PC-9 (cell line): ENCODE measurements at regions not wholly inside any gene's neighbourhood (a gene's known extent, or its start where the extent isn't known, plus 50 kb on each side); places are given as distances from the start of the nearest gene placed in this dataset.

Experiments used
- BruUV-seq: library from RNA; stranded (reverse); fragments of 400-500 nt; replicated peaks from 2 replicates; lab custom pipeline; 2021; lab: Mats Ljungman, UMichigan
- CTCF ChIA-PET: fragments of 300-600 bp; sonication (Branson Sonifier 250); formaldehyde crosslinking; loops from one replicate; lab custom pipeline; 2022; ENCODE audit warnings: antibody characterized with exemption; lab: Charles Lee
- POLR2A ChIA-PET: fragments of 300-600 bp; sonication (Branson Sonifier 250); formaldehyde crosslinking; loops from one replicate; lab custom pipeline; 2022; ENCODE audit warnings: antibody characterized with exemption; ENCODE audit not compliant: unreplicated experiment; lab: Charles Lee
- DNase-seq, 2 experiments: peaks; one replicate each; pipeline versions ENCODE4 v3.0.0 to v3.0.0-alpha.2; 2015 to 2022; ENCODE audit warnings: mixed read lengths in 1 of 2
- H2AFZ ChIP-seq: fragments of 200-600 bp; sonication (generic); 2 replicates; pipeline ENCODE4 v1.8.1; 2017; ENCODE audit warnings: antibody characterized with exemption
- H3F3A ChIP-seq: fragments of 200-600 bp; sonication (generic); 2 replicates; pipeline ENCODE4 v1.8.1; 2017; ENCODE audit warnings: antibody characterized with exemption, mild to moderate bottlenecking, low read depth; ENCODE audit not compliant: insufficient read depth
- H3K27ac ChIP-seq: fragments of 200-600 bp; sonication (generic); 2 replicates; pipeline ENCODE4 v1.6.1; 2016; ENCODE audit warnings: mixed run types
- H3K27me3 ChIP-seq: fragments of 200-600 bp; sonication (generic); 2 replicates; pipeline ENCODE4 v1.6.1; 2016; ENCODE audit warnings: low read depth, mixed run types; ENCODE audit not compliant: insufficient read depth
- H3K36me3 ChIP-seq: fragments of 200-600 bp; sonication (generic); 2 replicates; pipeline ENCODE4 v1.6.1; 2016; ENCODE audit warnings: low read depth, mixed run types
- H3K4me1 ChIP-seq: fragments of 200-600 bp; sonication (generic); replicated peaks from 2 replicates; pipeline ENCODE4 v1.6.1; 2016; ENCODE audit warnings: mixed run types; ENCODE audit not compliant: insufficient read depth
- H3K4me2 ChIP-seq: fragments of 200-600 bp; sonication (generic); 2 replicates; pipeline ENCODE4 v1.6.1; 2017; ENCODE audit warnings: mixed run types
- H3K4me3 ChIP-seq: fragments of 200-600 bp; sonication (generic); 2 replicates; pipeline ENCODE4 v1.6.1; 2016; ENCODE audit warnings: mixed run types
- H3K79me2 ChIP-seq: fragments of 200-600 bp; sonication (generic); 2 replicates; pipeline ENCODE4 v1.6.1; 2017; ENCODE audit warnings: low read depth, mixed run types
- H3K9me2 ChIP-seq: fragments of 200-600 bp; sonication (generic); 2 replicates; pipeline ENCODE4 v1.8.1; 2017; ENCODE audit warnings: mild to moderate bottlenecking; ENCODE audit not compliant: insufficient read depth
- H3K9me3 ChIP-seq: fragments of 200-600 bp; sonication (generic); 2 replicates; pipeline ENCODE4 v1.8.1; 2016; ENCODE audit warnings: low read depth; ENCODE audit not compliant: insufficient read depth
- H4K20me1 ChIP-seq: fragments of 200-600 bp; sonication (generic); 2 replicates; pipeline ENCODE4 v1.8.1; 2017; ENCODE audit not compliant: insufficient read depth
- CTCF ChIP-seq: fragments of 200-600 bp; sonication (generic); conservative IDR thresholded peaks from 2 replicates; pipeline ENCODE4 v1.6.1; 2017; ENCODE audit warnings: mixed run types, antibody characterized with exemption, mild to moderate bottlenecking, moderate library complexity
- EZH2 ChIP-seq: fragments of 200-600 bp; sonication (generic); IDR thresholded peaks from 2 replicates; pipeline ENCODE4 v1.8.0; 2017; ENCODE audit warnings: antibody characterized with exemption, low read depth
- intact Hi-C: fragments of 100-400 bp; cut with micrococcal nuclease; formaldehyde crosslinking; loops from one replicate; pipeline ENCODE4 v1.10.0; 2022; ENCODE audit not compliant: unreplicated experiment

- no peak for DNase-seq
- Histone ChIP-seq H3K9me2 (no peaks in the 10 kb centered on the region), H3K27ac (no peak overlapping the region), H4K20me1 (no peaks in the 10 kb centered on the region), H2AFZ (no peak overlapping the region), H3K4me1 (no peaks in the 10 kb centered on the region), H3K4me2 (no peak overlapping the region), H3F3A (no peaks in the 10 kb centered on the region), H3K79me2 (no peaks in the 10 kb centered on the region), H3K36me3 (no peaks in the 10 kb centered on the region), H3K4me3 (no peak overlapping the region), H3K27me3 (no peaks in the 10 kb centered on the region), H3K9me3 (no peaks in the 10 kb centered on the region)
- no TSS peak for BruUV-seq
- TF ChIP-seq EZH2 (no peak), CTCF (no peak)
- ChIA-PET CTCF (no interaction called here), POLR2A (no interaction called here)
- intact Hi-C loops, result no loop called here
These were observed 55.6 kb downstream of the TLNRD1 start for GRCh38 chr15:81056304-81056703.

GRCh38 chr15:81060470-81060869 lies 59.7 kb downstream of the TLNRD1 start:
- no peak overlapping the region for H3K4me2 ChIP-seq
- H3K9me3 ChIP-seq, result no peaks in the 10 kb centered on the region
- H3K27ac ChIP-seq, result no peak overlapping the region
- TF ChIP-seq EZH2, result no peak
- no peak for TF ChIP-seq CTCF
- no peaks in the 10 kb centered on the region for H3F3A ChIP-seq
- no peaks in the 10 kb centered on the region for H3K9me2 ChIP-seq
- no peak for DNase-seq
- intact Hi-C loops, result no loop called here
- ChIA-PET CTCF (no interaction called here), POLR2A (no interaction called here)
- H4K20me1 ChIP-seq, result no peaks in the 10 kb centered on the region
- H3K4me1 ChIP-seq, result no peaks in the 10 kb centered on the region
- no peaks in the 10 kb centered on the region for H3K36me3 ChIP-seq
- BruUV-seq, result no TSS peak
- H3K79me2 ChIP-seq, result no peaks in the 10 kb centered on the region
- H3K27me3 ChIP-seq, result no peaks in the 10 kb centered on the region
- no peak overlapping the region for H2AFZ ChIP-seq
- no peak overlapping the region for H3K4me3 ChIP-seq

GRCh38 chr15:81060907-81061306 lies 60.2 kb downstream of the TLNRD1 start:
- no peak for DNase-seq
- Histone ChIP-seq H3K9me2 (no peaks in the 10 kb centered on the region), H2AFZ (no peak overlapping the region), H3F3A (no peaks in the 10 kb centered on the region), H3K4me1 (no peaks in the 10 kb centered on the region), H4K20me1 (no peaks in the 10 kb centered on the region), H3K4me2 (no peak overlapping the region), H3K27ac (no peak overlapping the region), H3K27me3 (no peaks in the 10 kb centered on the region), H3K79me2 (no peaks in the 10 kb centered on the region), H3K4me3 (no peak overlapping the region), H3K36me3 (no peaks in the 10 kb centered on the region), H3K9me3 (no peaks in the 10 kb centered on the region)
- ChIA-PET CTCF (no interaction called here), POLR2A (no interaction called here)
- no peak for TF ChIP-seq EZH2
- TF ChIP-seq CTCF, result no peak
- intact Hi-C loops, result no loop called here
- BruUV-seq, result no TSS peak
